K562 (cell line): ENCODE measurements at regions not wholly inside any gene's neighbourhood (a gene's known extent, or its start where the extent isn't known, plus 50 kb on each side); places are given as distances from the start of the nearest gene placed in this dataset.

Source experiments
- ATAC-seq: fragments of 200-7000 bp; cut with Tn5 transposase; 3 replicates; pipeline ENCODE4 v1.9.1; 2020; ENCODE audit warnings: moderate library complexity
- BruUV-seq: library from RNA; stranded (reverse); fragments of 400-500 nt; replicated peaks from 2 replicates; lab custom pipeline; 2021; lab: Mats Ljungman, UMichigan
- CTCF ChIA-PET: fragments of 300-600 bp; formaldehyde crosslinking; extraction: SDS; loops from one replicate; lab custom pipeline; 2021; ENCODE audit warnings: low intra/inter-chr PET ratio; lab: Yijun Ruan, JAX
- POLR2A ChIA-PET: fragments of 300-600, 350-650 bp; sonication (Branson Sonifier 250); formaldehyde crosslinking; extraction: SDS; loops from one replicate; lab custom pipeline; 2021; ENCODE audit warnings: antibody characterized with exemption, inconsistent platforms; lab: Yijun Ruan, JAX
- DNase-seq, 4 experiments: peaks; one replicate each; pipeline versions ENCODE4 v3.0.0 to v3.0.0-alpha.2; 2011 to 2018; ENCODE audit warnings: low spot score in 3 of 4, mixed read lengths in 3 of 4; ENCODE audit errors: extremely low read depth in 1 of 4
- FAIRE-seq: peaks from 2 replicates; lab custom pipeline; 2011; peaks lifted over from hg19 to GRCh38; lab: Jason Lieb, UNC
- H2AFZ ChIP-seq: 2 replicates; pipeline ENCODE4 v1.6.0; 2011; ENCODE audit warnings: low read depth, low read length, control low read depth, inconsistent platforms
- H3K27ac ChIP-seq: fragments of 200-600 bp; 3 replicates; pipeline ENCODE4 v1.8.0; 2011; ENCODE audit warnings: low read depth, mild to moderate bottlenecking, control low read depth, inconsistent platforms, low read length, moderate library complexity, mixed read lengths; ENCODE audit errors: extremely low read depth
- H3K27me3 ChIP-seq, 2 experiments: fragments of 300-600 bp in 1 of 2; 2 replicates in 1 of 2; 3 replicates in 1 of 2; pipeline versions ENCODE4 v1.6.0 to v1.8.0; 2011; ENCODE audit warnings: inconsistent platforms in 2 of 2, low read length in 2 of 2, mild to moderate bottlenecking in 1 of 2, mixed read lengths in 1 of 2, moderate library complexity in 1 of 2; ENCODE audit not compliant: control insufficient read depth in 2 of 2, insufficient read depth in 2 of 2
- H3K36me3 ChIP-seq: fragments of 300-600 bp; 3 replicates; pipeline ENCODE4 v1.8.0; 2011; ENCODE audit warnings: mild to moderate bottlenecking, low read length, inconsistent platforms; ENCODE audit not compliant: control insufficient read depth, insufficient read depth
- H3K4me1 ChIP-seq, 2 experiments: fragments of 200-600 bp in 1 of 2; replicated peaks in 1 of 2; 2 replicates in 1 of 2; 3 replicates in 1 of 2; pipeline versions ENCODE4 v1.5.1 to v1.8.0; 2011; ENCODE audit warnings: inconsistent platforms in 2 of 2, low read length in 2 of 2, mild to moderate bottlenecking in 1 of 2, mixed read lengths in 1 of 2, moderate library complexity in 1 of 2; ENCODE audit not compliant: control insufficient read depth in 2 of 2, insufficient read depth in 2 of 2
- H3K4me2 ChIP-seq: 2 replicates; pipeline ENCODE4 v1.6.1; 2011; ENCODE audit warnings: low read length, control low read depth, inconsistent platforms, mixed read lengths; ENCODE audit not compliant: insufficient read depth
- H3K4me3 ChIP-seq: fragments of 200-600 bp; sonication (generic), shearing (Covaris generic); 2 replicates; pipeline ENCODE4 v1.5.1; 2016; ENCODE audit warnings: control low read depth, inconsistent platforms
- H3K79me2 ChIP-seq: fragments of 200-600 bp; 3 replicates; pipeline ENCODE4 v1.8.0; 2011; ENCODE audit warnings: low read length, inconsistent platforms; ENCODE audit not compliant: control insufficient read depth, insufficient read depth
- H3K9ac ChIP-seq, 2 experiments: 2 replicates each; pipeline versions ENCODE4 v1.6.0 to v1.6.1; 2011; ENCODE audit warnings: low read depth in 2 of 2, low read length in 2 of 2, control low read depth in 1 of 2, inconsistent platforms in 1 of 2, mild to moderate bottlenecking in 1 of 2, mixed read lengths in 1 of 2; ENCODE audit not compliant: insufficient read depth in 1 of 2
- H3K9me1 ChIP-seq: one replicate; pipeline ENCODE4 v1.6.0; 2011; ENCODE audit warnings: inconsistent platforms, mild to moderate bottlenecking, low read length, moderate library complexity; ENCODE audit not compliant: control insufficient read depth, insufficient read depth
- H3K9me3 ChIP-seq: replicated peaks from 2 replicates; pipeline ENCODE4 v1.5.1; 2011; ENCODE audit warnings: low read depth, low read length, inconsistent platforms; ENCODE audit not compliant: control insufficient read depth, insufficient read depth
- H4K20me1 ChIP-seq: replicated peaks from 2 replicates; pipeline ENCODE4 v1.6.1; 2011; ENCODE audit warnings: low read length, inconsistent platforms, mixed read lengths; ENCODE audit not compliant: control insufficient read depth, insufficient read depth
- CREB1 ChIP-seq, 2 experiments: sonication (generic) in 1 of 2; formaldehyde crosslinking in 1 of 2; IDR thresholded peaks; 2 replicates each; pipeline versions ENCODE4 v1.6.1 to v1.8.0; 2012 to 2022; ENCODE audit warnings: inconsistent platforms in 1 of 2, mild to moderate bottlenecking in 1 of 2, missing genetic modification reagents in 1 of 2, moderate library complexity in 1 of 2
- DLX4 ChIP-seq: fragments of 250-450 bp; sonication (Bioruptor Pico); IDR thresholded peaks from 2 replicates; pipeline ENCODE4 v1.6.1; 2021; ENCODE audit warnings: mild to moderate bottlenecking
- ESRRB ChIP-seq: fragments of 250-450 bp; sonication (Bioruptor Pico); IDR thresholded peaks from 2 replicates; pipeline ENCODE4 v1.5.0; 2020; ENCODE audit warnings: mild to moderate bottlenecking, moderate library complexity, borderline replicate concordance
- GABPB1 ChIP-seq: sonication (generic); formaldehyde crosslinking; IDR thresholded peaks from 2 replicates; pipeline ENCODE4 v1.8.0; 2022; ENCODE audit warnings: mild to moderate bottlenecking, missing genetic modification reagents
- KDM2B ChIP-seq: fragments of 250-450 bp; sonication (Bioruptor Pico); IDR thresholded peaks from 2 replicates; pipeline ENCODE4 v1.8.0; 2021; ENCODE audit warnings: mild to moderate bottlenecking, moderate library complexity
- MTF1 ChIP-seq: fragments of 250-450 bp; sonication (Bioruptor Pico); IDR thresholded peaks from 2 replicates; pipeline ENCODE4 v1.9.0; 2021; ENCODE audit warnings: moderate library complexity, mild to moderate bottlenecking, inconsistent platforms, borderline replicate concordance
- MYNN ChIP-seq, 2 experiments: sonication (generic); formaldehyde crosslinking in 1 of 2; IDR thresholded peaks; 2 replicates each; pipeline versions ENCODE4 v1.5.0 to v1.6.1; 2016 to 2020; ENCODE audit warnings: antibody characterized with exemption in 1 of 2, missing genetic modification reagents in 1 of 2
- POLR2AphosphoS2 ChIP-seq: IDR thresholded peaks from 2 replicates; pipeline ENCODE4 v1.6.1; 2012; ENCODE audit warnings: low read length, improper control_type of control experiment
- SMAD2 ChIP-seq: fragments of 150-350 bp; IDR thresholded peaks from 2 replicates; pipeline ENCODE4 v1.6.1; 2014; ENCODE audit warnings: low read depth, mild to moderate bottlenecking, low read length
- SMC3 ChIP-seq: conservative IDR thresholded peaks from 2 replicates; pipeline ENCODE4 v1.6.1; 2011; ENCODE audit warnings: low read depth, low read length, improper control_type of control experiment; ENCODE audit not compliant: insufficient read depth
- TCFL5 ChIP-seq: fragments of 250-450 bp; sonication (Bioruptor Pico); conservative IDR thresholded peaks from 2 replicates; pipeline ENCODE4 v1.6.1; 2021; ENCODE audit warnings: mild to moderate bottlenecking, moderate library complexity, matching md5 sums
- ZBED1 ChIP-seq: IDR thresholded peaks from 2 replicates; pipeline ENCODE4 v1.6.1; 2014
- ZNF133 ChIP-seq: fragments of 250-450 bp; sonication (Bioruptor Pico); IDR thresholded peaks from 2 replicates; pipeline ENCODE4 v1.4.0; 2020; ENCODE audit warnings: mild to moderate bottlenecking
- ZNF778 ChIP-seq: fragments of 450-650 bp; formaldehyde crosslinking; IDR thresholded peaks from 2 replicates; pipeline ENCODE4 v1.4.0; 2020; ENCODE audit warnings: mild to moderate bottlenecking, moderate library complexity
- ZNF780A ChIP-seq: fragments of 250-450 bp; sonication (Bioruptor Pico); IDR thresholded peaks from 2 replicates; pipeline ENCODE4 v1.5.0; 2021; ENCODE audit warnings: mild to moderate bottlenecking
- in situ Hi-C: fragments of 300-500 bp; cut with MboI; formaldehyde crosslinking; loops from 4 replicates; pipeline ENCODE4 v1.15.0; 2018; ENCODE audit warnings: inconsistent platforms, mixed read lengths
- intact Hi-C: fragments of 100-400 bp; cut with micrococcal nuclease; formaldehyde crosslinking; loops from 2 replicates; pipeline ENCODE4 v1.14.2; 2022

GRCh38 chr16:52372313-52372712, 174.6 kb downstream of the TOX3 start:
- no peak overlapping the region for H3K4me3 ChIP-seq
- no peaks in the 10 kb centered on the region for H3K9me1 ChIP-seq
- H3K27me3 ChIP-seq: no peaks in the 10 kb centered on the region
- DNase-seq: no peak
- no TSS peak for BruUV-seq
- no peaks in the 10 kb centered on the region for H3K4me1 ChIP-seq
- in situ Hi-C loops: no loop called here
- ChIA-PET POLR2A (no interaction called here), CTCF (no interaction called here)
- H4K20me1 ChIP-seq: no peaks in the 10 kb centered on the region
- no peak overlapping the region for H3K27ac ChIP-seq
- no peaks in the 10 kb centered on the region for H3K36me3 ChIP-seq
- H3K9me3 ChIP-seq: no peaks in the 10 kb centered on the region; the same call in 1 of the 2 replicates
- H2AFZ ChIP-seq: no peak overlapping the region
- ATAC-seq: no peak
- no peak overlapping the region for H3K9ac ChIP-seq
- H3K4me2 ChIP-seq: no peak overlapping the region
- TF ChIP-seq ZNF780A (no peak), POLR2AphosphoS2 (no peak), ESRRB (CRISPR knock-in tag) (no peak), ZNF133 (CRISPR knock-in tag) (no peak), CREB1 (IDR thresholded peaks at IDR 0.05) (no peak), CREB1 (CRISPR knock-in tag; IDR thresholded peaks at IDR 0.05) (no peak), KDM2B (CRISPR knock-in tag) (no peak), SMC3 (no peak), MTF1 (CRISPR knock-in tag) (no peak), TCFL5 (no peak), ZBED1 (no peak), GABPB1 (CRISPR knock-in tag) (no peak), ZNF778 (CRISPR knock-in tag) (no peak), DLX4 (CRISPR knock-in tag) (no peak), SMAD2 (no peak), MYNN (IDR thresholded peaks at IDR 0.05) (no peak), MYNN (CRISPR knock-in tag; IDR thresholded peaks at IDR 0.05) (no peak)
- FAIRE-seq: no peak
- no peaks in the 10 kb centered on the region for H3K79me2 ChIP-seq
- intact Hi-C loops: no loop called here
